AG10803 (cell line): ENCODE measurements at regions not wholly inside any gene's neighbourhood (a gene's known extent, or its start where the extent isn't known, plus 50 kb on each side); places are given as distances from the start of the nearest gene placed in this dataset.

Source experiments
- DNase-seq: peaks from one replicate; pipeline ENCODE4 v3.0.0; 2010; ENCODE audit warnings: low read depth
- H3K4me3 ChIP-seq: 2 replicates; pipeline ENCODE4 v1.5.1; 2011; ENCODE audit warnings: mild to moderate bottlenecking, low read length, control low read depth
- CTCF ChIP-seq: conservative IDR thresholded peaks from 2 replicates; pipeline ENCODE4 v1.5.1; 2011; ENCODE audit warnings: mild to moderate bottlenecking, low read length, control low read depth, inconsistent platforms

GRCh38 chr2:52452201-52452600 lies 1315.4 kb upstream of the CHAC2 start:
- TF ChIP-seq CTCF = no peak
- no peak overlapping the region for H3K4me3 ChIP-seq
- DNase-seq = no peak

GRCh38 chr2:52445686-52446085 lies 1321.9 kb upstream of the CHAC2 start:
- no peak overlapping the region for H3K4me3 ChIP-seq
- no peak for TF ChIP-seq CTCF
- DNase-seq = no peak

- DNase-seq = no peak
- H3K4me3 ChIP-seq = no peak overlapping the region
- no peak for TF ChIP-seq CTCF
Measured at GRCh38 chr2:52431352-52431760, 1336.2 kb upstream of the CHAC2 start.

- H3K4me3 ChIP-seq = no peak overlapping the region
- DNase-seq = no peak
- no peak for TF ChIP-seq CTCF
Measured at GRCh38 chr2:52429740-52430139, 1337.9 kb upstream of the CHAC2 start.

GRCh38 chr2:52429171-52429570 lies 1338.4 kb upstream of the CHAC2 start:
- no peak for DNase-seq
- TF ChIP-seq CTCF = no peak
- H3K4me3 ChIP-seq = no peak overlapping the region

GRCh38 chr2:52428224-52428623 lies 1339.4 kb upstream of the CHAC2 start:
- DNase-seq = no peak
- TF ChIP-seq CTCF = no peak
- H3K4me3 ChIP-seq = no peak overlapping the region

GRCh38 chr2:52423655-52424054 lies 1343.9 kb upstream of the CHAC2 start:
- no peak for TF ChIP-seq CTCF
- no peak overlapping the region for H3K4me3 ChIP-seq
- DNase-seq = no peak
